Stomach (tissue), 8 donors: ENCODE measurements at regions not wholly inside any gene's neighbourhood (a gene's known extent, or its start where the extent isn't known, plus 50 kb on each side); places are given as distances from the start of the nearest gene placed in this dataset.

Source experiments
- DNase-seq, 2 donors: peaks; one replicate each; pipeline versions ENCODE4 v3.0.0 to v3.0.0-alpha.2; 2013 to 2019
- H3K27ac ChIP-seq, 5 donors: fragments of 200-600 bp in 4 of 5; sonication (generic) in 4 of 5; one replicate each; pipeline ENCODE4 v1.5.1; 2013 to 2019; ENCODE audit warnings: mild to moderate bottlenecking in 1 of 5, moderate library complexity in 1 of 5
- H3K27me3 ChIP-seq, 3 donors: fragments of 200-600 bp; sonication (generic); one replicate each; pipeline ENCODE4 v1.5.1; 2017 to 2019; ENCODE audit warnings: mixed run types in 1 of 3
- H3K36me3 ChIP-seq, 4 donors: fragments of 200-600 bp; sonication (generic); 1 replicate in 3 of 4; 2 replicates in 1 of 4; pipeline ENCODE4 v1.5.1; 2016 to 2019
- H3K4me1 ChIP-seq, 4 donors: fragments of 200-600 bp; sonication (generic); one replicate each; pipeline ENCODE4 v1.5.1; 2016 to 2019
- H3K4me3 ChIP-seq, 4 donors: fragments of 200-600 bp; sonication (generic) in 3 of 4; one replicate each; pipeline ENCODE4 v1.5.1; 2016 to 2019; ENCODE audit warnings: mild to moderate bottlenecking in 1 of 4
- H3K9me3 ChIP-seq, 4 donors: fragments of 200-600 bp; sonication (generic); one replicate each; pipeline ENCODE4 v1.5.1; 2016 to 2019
- EP300 ChIP-seq: sonication (generic); formaldehyde crosslinking; IDR thresholded peaks from one replicate; pipeline ENCODE4 v1.6.1; 2017; ENCODE audit warnings: antibody characterized with exemption
- POLR2A ChIP-seq, 4 donors: fragments of 450-650 bp; IDR thresholded peaks; one replicate each; pipeline ENCODE4 v1.6.1; 2016; ENCODE audit warnings: antibody characterized with exemption in 4 of 4, control low read depth in 2 of 4, mild to moderate bottlenecking in 1 of 4, moderate library complexity in 1 of 4
- POLR2AphosphoS5 ChIP-seq, 3 donors: sonication (generic); formaldehyde crosslinking; IDR thresholded peaks; one replicate each; pipeline ENCODE4 v1.6.1; 2016; ENCODE audit warnings: antibody characterized with exemption in 3 of 3
- WGBS, 5 donors: extraction: QIAGEN DNeasy Blood & Tissue Kit in 3 of 5; methylation state at CpG; one replicate each; pipeline versions ENCODE4 v1.1.5 to v1.1.7; 2013 to 2018; 5-methylcytosine and 5-hydroxymethylcytosine counted together
- intact Hi-C: fragments of 100-400 bp; cut with DNase I; formaldehyde crosslinking; loops from one replicate; pipeline ENCODE4 v1.15.1; 2023; ENCODE audit warnings: low total_unique reads
- TF ChIP-seq, protein P1 (sequence below), 7 experiments: fragments of 450-650 bp in 4 of 7; fragments of 200-600 bp in 3 of 7; sonication (generic) in 3 of 7; IDR thresholded peaks; one replicate each; pipeline ENCODE4 v1.5.1; 2016 to 2019; ENCODE audit warnings: antibody characterized with exemption in 7 of 7, control low read depth in 2 of 7, mild to moderate bottlenecking in 1 of 7
- donor health status: healthy with polysubstance abuse.
- donor health status: Bipolar disorder and iron deficiency.
- donor health status: healthy.

DNA sequence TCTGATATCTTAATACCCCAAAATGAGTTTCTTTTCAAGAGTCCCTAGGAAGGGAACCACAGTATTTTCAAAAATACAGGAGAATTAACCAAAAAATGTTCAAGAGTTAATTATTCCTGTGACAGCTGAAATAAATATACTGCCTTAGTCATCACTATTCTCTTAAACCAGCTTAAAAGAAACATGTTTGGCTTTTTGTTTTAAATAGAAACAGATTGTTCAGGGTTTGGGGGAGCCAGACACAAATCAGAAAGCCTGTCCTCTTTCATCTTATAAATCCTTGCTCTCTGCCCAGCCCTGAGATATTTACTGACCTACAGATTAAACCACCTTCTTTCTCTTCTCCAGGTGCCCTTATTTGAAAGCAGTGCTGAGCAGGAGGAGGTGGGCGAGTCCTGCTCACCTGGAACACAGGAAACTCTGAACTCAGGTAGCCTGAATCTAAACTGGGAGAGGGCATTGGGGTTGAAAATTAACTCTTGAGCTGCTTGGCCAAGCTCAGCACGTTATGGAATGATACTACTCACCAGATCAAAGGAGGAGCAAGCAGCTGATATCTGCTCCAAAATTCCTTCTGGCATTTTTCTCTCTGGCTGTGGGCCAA is 84.1 kb upstream of the SPRED1 start:
- DNase-seq: no peak

DNA sequence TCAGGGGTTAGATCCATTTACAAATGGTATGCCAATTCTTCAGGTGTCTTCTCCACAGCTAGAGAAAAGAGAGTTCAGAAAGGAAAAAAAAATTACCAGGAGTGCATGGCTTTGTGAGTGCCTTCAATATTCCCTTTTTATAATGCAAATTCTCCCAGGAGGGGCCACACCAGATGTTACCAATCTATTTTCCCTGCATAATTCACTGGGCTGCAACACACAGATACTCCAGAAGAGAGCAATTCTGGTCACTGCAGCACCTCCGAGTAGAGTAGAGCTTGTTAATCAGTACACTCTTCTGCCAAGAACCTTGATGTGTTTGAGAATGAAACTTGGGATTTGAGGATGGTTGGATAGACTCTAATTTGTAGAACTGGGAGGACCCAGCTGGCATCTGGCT is 80.7 kb upstream of the SPRED1 start:
- Histone ChIP-seq H3K36me3 (no peaks in the 10 kb centered on the region), H3K9me3 (no peaks in the 10 kb centered on the region), H3K27me3 (no peaks in the 10 kb centered on the region), H3K27ac (no peak overlapping the region), H3K4me3 (no peak overlapping the region), H3K4me1 (no peaks in the 10 kb centered on the region)
- TF ChIP-seq, protein P1, sequence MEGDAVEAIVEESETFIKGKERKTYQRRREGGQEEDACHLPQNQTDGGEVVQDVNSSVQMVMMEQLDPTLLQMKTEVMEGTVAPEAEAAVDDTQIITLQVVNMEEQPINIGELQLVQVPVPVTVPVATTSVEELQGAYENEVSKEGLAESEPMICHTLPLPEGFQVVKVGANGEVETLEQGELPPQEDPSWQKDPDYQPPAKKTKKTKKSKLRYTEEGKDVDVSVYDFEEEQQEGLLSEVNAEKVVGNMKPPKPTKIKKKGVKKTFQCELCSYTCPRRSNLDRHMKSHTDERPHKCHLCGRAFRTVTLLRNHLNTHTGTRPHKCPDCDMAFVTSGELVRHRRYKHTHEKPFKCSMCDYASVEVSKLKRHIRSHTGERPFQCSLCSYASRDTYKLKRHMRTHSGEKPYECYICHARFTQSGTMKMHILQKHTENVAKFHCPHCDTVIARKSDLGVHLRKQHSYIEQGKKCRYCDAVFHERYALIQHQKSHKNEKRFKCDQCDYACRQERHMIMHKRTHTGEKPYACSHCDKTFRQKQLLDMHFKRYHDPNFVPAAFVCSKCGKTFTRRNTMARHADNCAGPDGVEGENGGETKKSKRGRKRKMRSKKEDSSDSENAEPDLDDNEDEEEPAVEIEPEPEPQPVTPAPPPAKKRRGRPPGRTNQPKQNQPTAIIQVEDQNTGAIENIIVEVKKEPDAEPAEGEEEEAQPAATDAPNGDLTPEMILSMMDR (IDR thresholded peaks at IDR 0.05): no peak
- WGBS, 5 donors: 58 to 83% (median 75%) methylated on average over 1 of the region's 1 CpG
- no peak for DNase-seq
- intact Hi-C loops: no loop called here

More for the DNA sequence above, 84.1 kb upstream of the SPRED1 start:
- H3K27me3 ChIP-seq: no peaks in the 10 kb centered on the region
- H3K9me3 ChIP-seq: no peaks in the 10 kb centered on the region
- WGBS, 5 donors: 23 to 41% (median 30%) methylated on average over 2 of the region's 2 CpGs
- H3K36me3 ChIP-seq: no peaks in the 10 kb centered on the region
- no peak for TF ChIP-seq POLR2AphosphoS5 (IDR thresholded peaks at IDR 0.05)
- no peak for TF ChIP-seq EP300
- TF ChIP-seq, protein P1 (IDR thresholded peaks at IDR 0.05): no peak
- no peak for TF ChIP-seq POLR2A (IDR thresholded peaks at IDR 0.05)
- H3K4me3 ChIP-seq: no peak overlapping the region
- H3K4me1 ChIP-seq: peaks cover 0 to 10% (median 0%) of the 10 kb centered on the region in 4 donors
- no peak overlapping the region for H3K27ac ChIP-seq
- intact Hi-C loops: no loop called here

DNA sequence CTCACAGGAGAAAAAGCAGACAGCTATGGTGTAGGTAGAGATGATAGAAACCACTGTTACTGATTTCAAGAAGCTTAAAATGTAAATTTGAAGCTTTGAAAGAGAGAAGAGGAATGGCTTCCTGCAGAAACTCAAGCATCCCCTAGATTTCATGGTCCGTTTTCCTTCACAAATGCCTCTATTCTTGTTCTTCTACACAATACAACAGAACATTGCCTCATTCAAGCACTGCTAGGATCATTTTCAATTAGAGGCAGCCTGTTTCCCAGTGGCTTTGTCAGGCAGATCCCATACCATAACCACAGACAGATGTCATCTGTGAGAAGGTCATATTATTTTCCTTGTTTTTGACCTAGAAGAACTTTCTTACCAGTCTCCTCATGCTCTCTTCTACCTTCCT is 77.9 kb upstream of the SPRED1 start:
- Histone ChIP-seq H3K9me3 (no peaks in the 10 kb centered on the region), H3K4me3 (no peak overlapping the region), H3K27ac (no peak overlapping the region), H3K4me1 (no peaks in the 10 kb centered on the region), H3K36me3 (no peaks in the 10 kb centered on the region), H3K27me3 (no peaks in the 10 kb centered on the region)
- WGBS, 5 donors: 80 to 100% (median 88%) methylated on average over 1 of the region's 1 CpG
- intact Hi-C loops: no loop called here
- no peak for DNase-seq
- TF ChIP-seq, protein P1 (IDR thresholded peaks at IDR 0.05): no peak
- no peak for TF ChIP-seq EP300
- no peak for TF ChIP-seq POLR2AphosphoS5 (IDR thresholded peaks at IDR 0.05)
- no peak for TF ChIP-seq POLR2A (IDR thresholded peaks at IDR 0.05)

DNA sequence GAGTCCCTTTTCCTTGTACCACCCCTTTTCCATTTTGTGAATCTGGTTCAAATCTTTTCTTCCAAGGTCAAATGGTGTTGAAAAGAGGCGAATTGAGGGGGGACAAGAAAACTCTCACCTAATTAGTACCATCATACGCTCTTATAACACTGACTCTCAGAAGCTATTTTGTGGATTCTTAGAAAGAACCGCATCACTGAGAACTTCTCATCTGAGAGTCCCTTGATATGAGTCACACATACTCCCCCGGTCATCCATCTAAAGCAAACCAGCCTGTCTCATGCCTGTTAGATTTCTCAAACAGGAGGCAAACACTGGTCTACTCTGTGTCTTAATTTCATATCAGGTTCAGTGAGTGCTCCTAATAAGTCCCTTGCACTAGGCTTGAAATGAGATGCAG is 76.5 kb upstream of the SPRED1 start:
- WGBS, 5 donors: 79 to 86% (median 81%) methylated on average over 4 of the region's 4 CpGs
- H3K9me3 ChIP-seq: no peaks in the 10 kb centered on the region
- no peak for TF ChIP-seq POLR2AphosphoS5 (IDR thresholded peaks at IDR 0.05)
- no peak for TF ChIP-seq POLR2A (IDR thresholded peaks at IDR 0.05)
- TF ChIP-seq, protein P1 (IDR thresholded peaks at IDR 0.05): no peak
- TF ChIP-seq EP300: no peak
- H3K36me3 ChIP-seq: no peaks in the 10 kb centered on the region
- H3K27me3 ChIP-seq: no peaks in the 10 kb centered on the region
- no peak overlapping the region for H3K4me3 ChIP-seq
- intact Hi-C loops: no loop called here
- H3K27ac ChIP-seq: no peak overlapping the region
- no peaks in the 10 kb centered on the region for H3K4me1 ChIP-seq
- DNase-seq: no peak
